ENCODE measurements at regions not wholly inside any gene's neighbourhood (a gene's known extent, or its start where the extent isn't known, plus 50 kb on each side); places are given as distances from the start of the nearest gene placed in this dataset.

DNA sequence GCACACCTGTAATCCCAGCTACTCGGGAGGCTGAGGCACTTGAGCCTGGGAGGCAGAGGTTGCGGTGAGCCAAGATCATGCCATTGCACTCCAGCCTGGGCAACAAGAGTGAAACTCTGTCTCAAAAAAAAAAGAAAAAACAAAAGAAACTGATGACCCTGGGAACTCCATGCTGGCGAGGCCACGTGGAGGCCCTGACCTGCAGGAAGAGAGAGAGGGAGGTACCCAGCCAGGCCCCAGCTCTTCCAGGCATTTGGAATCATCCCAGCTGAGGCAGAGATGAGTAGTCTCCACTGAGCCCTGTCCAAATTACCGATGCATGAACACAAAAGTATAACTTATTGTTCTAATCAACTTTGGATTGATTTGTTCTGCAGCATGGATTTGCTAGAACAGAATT, 132.0 kb upstream of the ZBTB40 start:
- no peak for DNase-seq (ENCODE audit: low spot score)
- H3K9me3 ChIP-seq (ENCODE audit: low read depth), result no peaks in the 10 kb centered on the region
- peaks cover 9% of the 10 kb centered on the region for H3K4me1 ChIP-seq
- H3F3A ChIP-seq (ENCODE audit: low read depth), result peaks cover 19% of the 10 kb centered on the region
- H3K4me2 ChIP-seq, result no peak overlapping the region
- no peak overlapping the region for H3K27ac Mint-ChIP-seq
- no peak overlapping the region for H2AFZ ChIP-seq (replicated peaks)
- peaks cover 10% of the 10 kb centered on the region for H3K27me3 ChIP-seq
- H3K79me2 ChIP-seq (ENCODE audit: low read depth), result no peaks in the 10 kb centered on the region
- H3K4me3 ChIP-seq, result no peak overlapping the region
- TF ChIP-seq EZH2phosphoT487 (IDR thresholded peaks at IDR 0.05) (no peak), CTCF (IDR thresholded peaks at IDR 0.05) (no peak), EZH2 (IDR thresholded peaks at IDR 0.05) (no peak)
- no peaks in the 10 kb centered on the region for H3K36me3 ChIP-seq
- peaks cover 27% of the 10 kb centered on the region for H3K27me3 Mint-ChIP-seq (ENCODE audit: insufficient read depth, low read depth)
- no peak overlapping the region for H3K27ac ChIP-seq
- H3K36me3 Mint-ChIP-seq, result no peaks in the 10 kb centered on the region
- no peak overlapping the region for H3K4me3 Mint-ChIP-seq
- H3K9ac ChIP-seq, result no peak overlapping the region
- H3K9me3 Mint-ChIP-seq, result no peaks in the 10 kb centered on the region
- H4K20me1 ChIP-seq (ENCODE audit: low read depth), result peaks cover 12% of the 10 kb centered on the region
- peaks cover 59% of the 10 kb centered on the region for H3K4me1 Mint-ChIP-seq

- Mint-ChIP-seq H3K4me1 (peaks cover 51% of the 10 kb centered on the region), H3K36me3 (no peaks in the 10 kb centered on the region), H3K4me3 (peak overlapping the region; percentile 41), H3K27ac (peak overlapping the region; percentile 94), H3K27me3 (ENCODE audit: insufficient read depth, low read depth) (peaks cover 29% of the 10 kb centered on the region), H3K9me3 (no peaks in the 10 kb centered on the region)
- Histone ChIP-seq H3K79me2 (ENCODE audit: low read depth) (no peaks in the 10 kb centered on the region), H3K4me1 (peaks cover 9% of the 10 kb centered on the region), H3K36me3 (no peaks in the 10 kb centered on the region), H3K9me3 (ENCODE audit: low read depth) (no peaks in the 10 kb centered on the region), H3F3A (ENCODE audit: low read depth) (peaks cover 19% of the 10 kb centered on the region), H3K4me2 (no peak overlapping the region), H3K27ac (no peak overlapping the region), H4K20me1 (ENCODE audit: low read depth) (peaks cover 12% of the 10 kb centered on the region), H2AFZ (replicated peaks) (no peak overlapping the region), H3K4me3 (no peak overlapping the region), H3K9ac (no peak overlapping the region), H3K27me3 (peaks cover 10% of the 10 kb centered on the region)
- no peak for DNase-seq (ENCODE audit: low spot score)
- TF ChIP-seq EZH2 (IDR thresholded peaks at IDR 0.05), result no peak
- TF ChIP-seq EZH2phosphoT487 (IDR thresholded peaks at IDR 0.05), result no peak
- no peak for TF ChIP-seq CTCF (IDR thresholded peaks at IDR 0.05)
These were observed 130.9 kb upstream of the ZBTB40 start for GRCh38 chr1:22320587-22321344.

DNA sequence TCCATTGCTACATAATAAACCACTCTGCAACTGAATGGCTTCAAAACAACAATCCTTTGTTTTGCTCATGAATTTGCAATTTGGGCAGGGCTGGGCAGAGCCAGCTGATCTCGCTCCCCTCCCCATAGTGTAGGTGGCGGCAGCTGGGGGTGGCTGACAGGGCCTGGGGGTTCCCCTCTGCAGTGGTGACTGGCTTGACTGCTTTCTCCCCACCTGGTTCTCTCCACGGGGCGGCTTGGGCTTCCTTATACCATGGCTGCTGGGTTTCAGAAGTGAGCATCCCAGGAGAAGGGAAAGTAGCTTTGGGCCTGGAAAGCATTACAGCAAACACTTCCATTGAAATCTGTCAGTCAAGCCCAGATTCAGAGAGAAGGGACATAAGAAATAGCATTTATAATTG, 129.7 kb upstream of the ZBTB40 start:
- Histone ChIP-seq H3K9me3 (ENCODE audit: low read depth) (no peaks in the 10 kb centered on the region), H3K4me2 (no peak overlapping the region), H2AFZ (replicated peaks) (no peak overlapping the region), H3K27ac (no peak overlapping the region), H3K27me3 (peaks cover 10% of the 10 kb centered on the region), H3K4me3 (no peak overlapping the region), H3K4me1 (peaks cover 9% of the 10 kb centered on the region), H3K79me2 (ENCODE audit: low read depth) (no peaks in the 10 kb centered on the region), H3K9ac (no peak overlapping the region), H3K36me3 (no peaks in the 10 kb centered on the region), H3F3A (ENCODE audit: low read depth) (peaks cover 19% of the 10 kb centered on the region), H4K20me1 (ENCODE audit: low read depth) (peaks cover 11% of the 10 kb centered on the region)
- Mint-ChIP-seq H3K27me3 (ENCODE audit: insufficient read depth, low read depth) (peaks cover 31% of the 10 kb centered on the region), H3K4me1 (peaks cover 50% of the 10 kb centered on the region), H3K27ac (no peak overlapping the region), H3K9me3 (no peaks in the 10 kb centered on the region), H3K36me3 (no peaks in the 10 kb centered on the region), H3K4me3 (no peak overlapping the region)
- no peak for TF ChIP-seq EZH2 (IDR thresholded peaks at IDR 0.05)
- TF ChIP-seq EZH2phosphoT487 (IDR thresholded peaks at IDR 0.05), result no peak
- no peak for TF ChIP-seq CTCF (IDR thresholded peaks at IDR 0.05)
- DNase-seq (ENCODE audit: low spot score), result no peak

Measured in neural progenitor cell (in vitro differentiated cells).